Sigmoid colon (tissue), 4 donors: ENCODE measurements at regions not wholly inside any gene's neighbourhood (a gene's known extent, or its start where the extent isn't known, plus 50 kb on each side); places are given as distances from the start of the nearest gene placed in this dataset.

ENCODE experiments used
- EP300 ChIP-seq, 4 donors: sonication (generic); formaldehyde crosslinking; IDR thresholded peaks; one replicate each; pipeline ENCODE4 v1.6.1; 2017; ENCODE audit warnings: antibody characterized with exemption in 4 of 4
- POLR2A ChIP-seq, 2 donors: fragments of 450-650 bp; IDR thresholded peaks; one replicate each; pipeline ENCODE4 v1.6.1; 2016; ENCODE audit warnings: antibody characterized with exemption in 2 of 2, mild to moderate bottlenecking in 2 of 2, moderate library complexity in 2 of 2
- POLR2AphosphoS5 ChIP-seq, 4 donors: sonication (generic); formaldehyde crosslinking; IDR thresholded peaks; one replicate each; pipeline ENCODE4 v1.6.1; 2017; ENCODE audit warnings: antibody characterized with exemption in 4 of 4
- TF ChIP-seq, protein P1 (sequence below), 4 experiments: fragments of 450-650 bp in 3 of 4; fragments of 200-600 bp in 1 of 4; IDR thresholded peaks; one replicate each; pipeline ENCODE4 v1.5.1; 2016 to 2019; ENCODE audit warnings: antibody characterized with exemption in 4 of 4, mild to moderate bottlenecking in 3 of 4, moderate library complexity in 2 of 4

DNA sequence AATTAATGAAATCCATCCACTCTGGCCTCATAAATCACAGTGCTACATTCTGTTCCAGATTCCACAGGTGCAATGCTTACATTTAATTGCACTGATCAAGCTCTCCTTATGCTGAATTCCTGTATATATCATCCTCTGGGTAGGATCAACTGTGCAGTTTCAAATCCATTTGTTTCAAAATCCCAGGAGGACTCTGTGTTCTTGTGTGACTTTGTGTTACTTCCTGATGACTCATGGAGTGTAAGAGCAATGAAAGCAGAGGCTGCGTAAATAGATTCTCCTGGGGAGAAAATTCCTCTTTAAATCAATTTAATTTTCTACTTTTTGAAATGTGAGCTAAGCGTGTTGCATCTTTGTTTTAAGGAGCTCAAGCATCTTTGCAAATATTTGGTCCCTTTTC is 752.7 kb downstream of the METTL15 start:
- TF ChIP-seq, protein P1, sequence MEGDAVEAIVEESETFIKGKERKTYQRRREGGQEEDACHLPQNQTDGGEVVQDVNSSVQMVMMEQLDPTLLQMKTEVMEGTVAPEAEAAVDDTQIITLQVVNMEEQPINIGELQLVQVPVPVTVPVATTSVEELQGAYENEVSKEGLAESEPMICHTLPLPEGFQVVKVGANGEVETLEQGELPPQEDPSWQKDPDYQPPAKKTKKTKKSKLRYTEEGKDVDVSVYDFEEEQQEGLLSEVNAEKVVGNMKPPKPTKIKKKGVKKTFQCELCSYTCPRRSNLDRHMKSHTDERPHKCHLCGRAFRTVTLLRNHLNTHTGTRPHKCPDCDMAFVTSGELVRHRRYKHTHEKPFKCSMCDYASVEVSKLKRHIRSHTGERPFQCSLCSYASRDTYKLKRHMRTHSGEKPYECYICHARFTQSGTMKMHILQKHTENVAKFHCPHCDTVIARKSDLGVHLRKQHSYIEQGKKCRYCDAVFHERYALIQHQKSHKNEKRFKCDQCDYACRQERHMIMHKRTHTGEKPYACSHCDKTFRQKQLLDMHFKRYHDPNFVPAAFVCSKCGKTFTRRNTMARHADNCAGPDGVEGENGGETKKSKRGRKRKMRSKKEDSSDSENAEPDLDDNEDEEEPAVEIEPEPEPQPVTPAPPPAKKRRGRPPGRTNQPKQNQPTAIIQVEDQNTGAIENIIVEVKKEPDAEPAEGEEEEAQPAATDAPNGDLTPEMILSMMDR (IDR thresholded peaks at IDR 0.05), result no peak
- no peak for TF ChIP-seq POLR2A (IDR thresholded peaks at IDR 0.05)
- no peak for TF ChIP-seq POLR2AphosphoS5 (IDR thresholded peaks at IDR 0.05)
- TF ChIP-seq EP300 (IDR thresholded peaks at IDR 0.05), result no peak
